ENCODE measurements at regions not wholly inside any gene's neighbourhood (a gene's known extent, or its start where the extent isn't known, plus 50 kb on each side); places are given as distances from the start of the nearest gene placed in this dataset.

DNA sequence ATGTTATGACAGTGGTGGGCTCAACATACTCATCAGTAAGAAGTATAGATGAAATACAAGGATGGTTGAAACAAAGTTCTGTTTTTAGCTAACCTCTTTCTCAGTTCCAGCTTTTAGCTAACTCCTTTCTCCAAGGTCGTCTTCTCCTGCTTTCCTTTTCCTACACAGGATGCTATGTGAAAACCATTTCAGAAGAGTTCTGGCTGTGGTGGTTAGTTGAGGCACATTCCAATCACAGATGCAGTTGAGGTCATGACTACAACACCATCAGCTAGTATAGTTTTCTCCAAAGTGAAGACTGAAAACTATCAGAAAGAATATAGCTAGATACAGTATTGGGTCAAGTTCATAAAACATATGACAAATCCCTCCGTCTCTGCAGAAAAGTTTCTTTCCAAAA, 477.7 kb upstream of the C9orf72 start:
- H3K27ac ChIP-seq (ENCODE audit: insufficient read length, low read depth, low read length), result no peak overlapping the region
- no CpG with 5 or more reads among the region's 2 CpGs for WGBS (ENCODE audit: extremely low coverage, insufficient read length, low lambda C conversion rate)
- no peak overlapping the region for H4K8ac ChIP-seq (replicated peaks; ENCODE audit: insufficient read length, low read depth, low read length)
- no peaks in the 10 kb centered on the region for H4K20me1 ChIP-seq (ENCODE audit: control insufficient read depth, insufficient read depth, insufficient read length)
- H3K4ac ChIP-seq (ENCODE audit: low read depth, low read length), result no peak overlapping the region
- no peak overlapping the region for H4K91ac ChIP-seq (ENCODE audit: insufficient read length, low read depth, low read length)
- H2BK15ac ChIP-seq (ENCODE audit: low read depth, low read length), result no peak overlapping the region
- H3K18ac ChIP-seq (ENCODE audit: insufficient read length, low read depth, low read length), result no peak overlapping the region
- H4K5ac ChIP-seq (ENCODE audit: insufficient read length, low read depth, low read length), result no peak overlapping the region
- Mint-ChIP-seq H3K36me3 (ENCODE audit: insufficient read depth in 1 of 3, low read depth in 3 of 3) (no peaks in the 10 kb centered on the region), H3K9me3 (no peaks in the 10 kb centered on the region), H3K4me3 (no peak overlapping the region), H3K27me3 (ENCODE audit: low read depth) (no peaks in the 10 kb centered on the region), H3K27ac (no peak overlapping the region), H3K4me1 (no peaks in the 10 kb centered on the region; a peak in 1 of 4 replicates)
- H3K23ac ChIP-seq (ENCODE audit: insufficient read length, low read depth, low read length), result no peak overlapping the region
- H3K14ac ChIP-seq (ENCODE audit: insufficient read depth, low read length), result no peak overlapping the region
- H3K79me1 ChIP-seq (ENCODE audit: insufficient read depth, low read depth, low read length, poor library complexity, severe bottlenecking), result no peaks in the 10 kb centered on the region
- H2BK20ac ChIP-seq (ENCODE audit: low read depth, low read length, poor library complexity, severe bottlenecking), result no peak overlapping the region
- no peak for DNase-seq
- H2BK12ac ChIP-seq (ENCODE audit: insufficient read length, low read depth, low read length), result no peak overlapping the region
- H2AFZ ChIP-seq (ENCODE audit: low read length), result no peak overlapping the region
- no peak overlapping the region for H2BK120ac ChIP-seq (ENCODE audit: low read depth, low read length, poor library complexity, severe bottlenecking)
- H3K4me1 ChIP-seq (ENCODE audit: insufficient read depth, low read length), result no peaks in the 10 kb centered on the region
- no peak overlapping the region for H2AK5ac ChIP-seq (ENCODE audit: insufficient read length, low read length)
- no peaks in the 10 kb centered on the region for H3K27me3 ChIP-seq (ENCODE audit: insufficient read depth, low read length)
- no peaks in the 10 kb centered on the region for H3K9me3 ChIP-seq (ENCODE audit: control insufficient read depth, low read depth, low read length)
- H3K79me2 ChIP-seq (ENCODE audit: insufficient read depth, low read length), result no peaks in the 10 kb centered on the region
- no peak overlapping the region for H3T11ph ChIP-seq (ENCODE audit: low read length)
- TF ChIP-seq, protein P1, sequence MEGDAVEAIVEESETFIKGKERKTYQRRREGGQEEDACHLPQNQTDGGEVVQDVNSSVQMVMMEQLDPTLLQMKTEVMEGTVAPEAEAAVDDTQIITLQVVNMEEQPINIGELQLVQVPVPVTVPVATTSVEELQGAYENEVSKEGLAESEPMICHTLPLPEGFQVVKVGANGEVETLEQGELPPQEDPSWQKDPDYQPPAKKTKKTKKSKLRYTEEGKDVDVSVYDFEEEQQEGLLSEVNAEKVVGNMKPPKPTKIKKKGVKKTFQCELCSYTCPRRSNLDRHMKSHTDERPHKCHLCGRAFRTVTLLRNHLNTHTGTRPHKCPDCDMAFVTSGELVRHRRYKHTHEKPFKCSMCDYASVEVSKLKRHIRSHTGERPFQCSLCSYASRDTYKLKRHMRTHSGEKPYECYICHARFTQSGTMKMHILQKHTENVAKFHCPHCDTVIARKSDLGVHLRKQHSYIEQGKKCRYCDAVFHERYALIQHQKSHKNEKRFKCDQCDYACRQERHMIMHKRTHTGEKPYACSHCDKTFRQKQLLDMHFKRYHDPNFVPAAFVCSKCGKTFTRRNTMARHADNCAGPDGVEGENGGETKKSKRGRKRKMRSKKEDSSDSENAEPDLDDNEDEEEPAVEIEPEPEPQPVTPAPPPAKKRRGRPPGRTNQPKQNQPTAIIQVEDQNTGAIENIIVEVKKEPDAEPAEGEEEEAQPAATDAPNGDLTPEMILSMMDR (conservative IDR thresholded peaks at IDR 0.05), result no peak
- H3K23me2 ChIP-seq (ENCODE audit: insufficient read length, low read depth, low read length, poor library complexity, severe bottlenecking), result no peaks in the 10 kb centered on the region
- no peak overlapping the region for H2BK5ac ChIP-seq (ENCODE audit: insufficient read length, low read length)
- H3K4me2 ChIP-seq (ENCODE audit: insufficient read depth, insufficient read length, low read length), result no peak overlapping the region
- H3K9ac ChIP-seq (ENCODE audit: extremely low read depth, insufficient read length, low read length), result no peak overlapping the region
- no peak overlapping the region for H3K56ac ChIP-seq (ENCODE audit: insufficient read length, low read depth, low read length)

Measured in H9 (cell line).